Astrocyte of the cerebellum (primary cell): ENCODE measurements at regions not wholly inside any gene's neighbourhood (a gene's known extent, or its start where the extent isn't known, plus 50 kb on each side); places are given as distances from the start of the nearest gene placed in this dataset.
"Not testable (repeated sequence)": the region's sequence is repeated elsewhere in the genome, so short reads cannot be mapped to it uniquely, and the experiment has no call there.

ENCODE experiments used
- DNase-seq: peaks from one replicate; pipeline ENCODE4 v3.0.0-alpha.2; 2011; ENCODE audit warnings: low read depth
- H3K4me3 ChIP-seq: 2 replicates; pipeline ENCODE4 v1.5.1; 2011; ENCODE audit warnings: mild to moderate bottlenecking, low read depth, low read length, moderate library complexity
- in situ Hi-C: cut with HindIII; loops from 2 replicates; pipeline ENCODE4 v1.10.0; 2017; ENCODE audit warnings: low sequenced_read_pairs
- TF ChIP-seq, protein P1 (sequence below): IDR thresholded peaks from 2 replicates; pipeline ENCODE4 v1.5.1; 2012; ENCODE audit warnings: low read length, low read depth, moderate library complexity, mild to moderate bottlenecking; ENCODE audit errors: missing control alignments

DNA sequence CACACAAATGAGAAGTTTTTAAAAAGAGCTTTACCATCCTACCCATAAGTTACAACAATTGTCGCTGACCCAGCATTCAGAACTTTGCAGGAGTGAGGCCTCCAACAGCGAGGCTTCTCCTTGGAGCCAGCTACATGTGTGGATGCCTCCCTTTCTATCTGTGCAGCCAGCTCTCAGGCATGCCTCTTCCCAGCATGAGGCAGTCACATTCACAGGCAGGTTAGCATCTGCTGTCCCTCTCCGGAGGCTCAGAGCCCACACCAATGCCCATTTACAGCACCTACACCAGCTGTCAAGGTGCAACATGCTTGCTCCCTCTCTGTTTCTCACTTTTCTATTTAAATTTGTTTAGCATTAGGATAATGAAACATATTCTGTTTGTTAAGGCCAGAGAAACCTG lies 278.7 kb upstream of the PODXL start:
- in situ Hi-C loops, result no loop called here
- TF ChIP-seq, protein P1, sequence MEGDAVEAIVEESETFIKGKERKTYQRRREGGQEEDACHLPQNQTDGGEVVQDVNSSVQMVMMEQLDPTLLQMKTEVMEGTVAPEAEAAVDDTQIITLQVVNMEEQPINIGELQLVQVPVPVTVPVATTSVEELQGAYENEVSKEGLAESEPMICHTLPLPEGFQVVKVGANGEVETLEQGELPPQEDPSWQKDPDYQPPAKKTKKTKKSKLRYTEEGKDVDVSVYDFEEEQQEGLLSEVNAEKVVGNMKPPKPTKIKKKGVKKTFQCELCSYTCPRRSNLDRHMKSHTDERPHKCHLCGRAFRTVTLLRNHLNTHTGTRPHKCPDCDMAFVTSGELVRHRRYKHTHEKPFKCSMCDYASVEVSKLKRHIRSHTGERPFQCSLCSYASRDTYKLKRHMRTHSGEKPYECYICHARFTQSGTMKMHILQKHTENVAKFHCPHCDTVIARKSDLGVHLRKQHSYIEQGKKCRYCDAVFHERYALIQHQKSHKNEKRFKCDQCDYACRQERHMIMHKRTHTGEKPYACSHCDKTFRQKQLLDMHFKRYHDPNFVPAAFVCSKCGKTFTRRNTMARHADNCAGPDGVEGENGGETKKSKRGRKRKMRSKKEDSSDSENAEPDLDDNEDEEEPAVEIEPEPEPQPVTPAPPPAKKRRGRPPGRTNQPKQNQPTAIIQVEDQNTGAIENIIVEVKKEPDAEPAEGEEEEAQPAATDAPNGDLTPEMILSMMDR, result no peak
- H3K4me3 ChIP-seq, result no peak overlapping the region
- DNase-seq, result no peak

DNA sequence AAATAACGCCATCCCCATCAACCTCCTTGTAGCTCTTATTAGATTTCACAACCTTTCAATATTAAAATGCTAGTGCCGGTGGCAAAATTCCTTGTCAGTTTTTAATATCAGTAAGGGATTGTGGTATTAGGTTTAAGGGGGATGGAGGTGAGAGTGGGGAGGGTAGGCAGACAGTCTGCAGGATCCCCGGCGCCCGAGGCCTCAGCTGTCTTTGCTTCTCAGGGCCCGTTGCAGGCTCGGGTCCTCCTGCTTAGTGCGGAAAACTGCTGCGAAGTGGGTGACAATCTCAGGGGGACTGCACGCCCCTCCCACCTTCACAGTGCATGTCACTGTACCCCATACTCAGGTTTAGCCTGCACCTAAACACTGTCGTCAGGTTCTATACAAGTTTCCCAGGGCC lies 274.3 kb upstream of the PODXL start:
- no peak overlapping the region for H3K4me3 ChIP-seq
- in situ Hi-C loops, result no loop called here
- TF ChIP-seq, protein P1, result no peak
- no peak for DNase-seq

DNA sequence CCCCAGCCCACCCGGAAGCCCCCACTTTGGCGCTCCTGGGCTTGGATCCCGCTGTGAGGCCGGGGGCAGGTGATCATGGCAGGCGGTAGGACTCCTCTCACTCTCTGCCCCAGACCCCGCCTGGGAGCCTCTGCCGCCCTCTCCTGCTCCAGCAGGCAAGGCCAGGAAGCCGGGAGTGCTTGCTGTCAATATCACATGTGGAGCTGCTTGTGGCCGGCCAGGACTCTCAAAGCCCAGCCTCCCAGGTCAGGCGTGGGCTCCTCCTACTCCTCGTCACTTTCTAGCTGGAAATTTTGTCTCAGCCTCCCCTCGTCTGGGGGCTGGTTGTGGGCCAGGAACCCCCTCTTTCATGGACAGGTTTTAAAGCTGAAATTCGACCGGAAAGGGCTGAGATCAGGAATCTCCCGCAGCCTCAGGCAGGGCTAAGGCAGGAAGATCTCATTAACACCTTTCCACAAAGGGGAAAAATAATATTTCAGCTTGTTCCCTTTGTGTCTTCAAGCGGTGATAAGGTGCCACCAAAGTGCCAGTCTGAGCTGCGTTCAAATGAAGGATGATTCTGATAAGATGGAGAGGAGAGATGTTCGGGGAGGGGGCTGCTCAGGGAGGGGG lies 273.6 kb upstream of the PODXL start:
- in situ Hi-C loops, result no loop called here
- TF ChIP-seq, protein P1, result no peak
- no peak overlapping the region for H3K4me3 ChIP-seq
- no peak for DNase-seq

DNA sequence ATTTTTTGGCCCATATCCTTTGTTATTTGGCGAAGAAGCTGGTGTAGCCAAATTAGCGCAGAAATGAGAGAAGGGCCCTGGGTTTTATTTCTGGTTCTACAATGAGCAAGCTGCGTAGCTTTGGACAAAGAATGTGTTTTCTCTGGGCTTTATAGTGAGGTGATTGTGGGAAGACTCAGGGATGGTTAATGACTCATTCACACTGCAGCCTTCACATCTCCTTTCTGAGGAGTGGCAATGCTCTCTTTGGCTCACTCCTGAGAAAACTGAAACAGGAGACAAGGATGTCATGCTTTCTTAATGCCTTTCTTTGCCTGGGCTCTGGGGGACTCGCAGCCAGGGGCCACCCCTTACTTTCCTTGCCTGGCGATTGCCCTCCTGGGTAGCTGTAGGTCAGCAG lies 271.0 kb upstream of the PODXL start:
- TF ChIP-seq, protein P1, result no peak
- in situ Hi-C loops, result no loop called here
- DNase-seq, result no peak
- no peak overlapping the region for H3K4me3 ChIP-seq

DNA sequence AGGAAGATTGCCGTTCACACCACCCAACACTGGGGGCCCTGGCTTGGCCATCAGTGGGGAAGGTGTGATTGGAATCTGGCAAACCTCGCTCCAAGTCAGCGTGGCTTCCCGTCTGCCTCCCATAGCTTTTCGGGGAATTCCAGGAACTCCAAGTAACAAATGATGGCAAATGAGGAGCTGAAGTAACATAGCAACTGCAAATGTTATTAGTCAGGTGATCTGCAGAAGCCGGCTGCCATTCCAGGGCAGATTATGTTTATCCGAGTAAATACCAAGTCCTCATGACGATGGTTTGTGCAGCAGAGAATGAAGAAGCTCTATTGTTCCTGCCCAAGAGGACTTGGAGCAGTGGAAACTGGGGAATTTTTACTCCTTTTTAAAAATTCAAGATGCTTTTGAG lies 270.5 kb upstream of the PODXL start:
- DNase-seq, result no peak
- no peak overlapping the region for H3K4me3 ChIP-seq
- TF ChIP-seq, protein P1, result no peak
- in situ Hi-C loops, result no loop called here

DNA sequence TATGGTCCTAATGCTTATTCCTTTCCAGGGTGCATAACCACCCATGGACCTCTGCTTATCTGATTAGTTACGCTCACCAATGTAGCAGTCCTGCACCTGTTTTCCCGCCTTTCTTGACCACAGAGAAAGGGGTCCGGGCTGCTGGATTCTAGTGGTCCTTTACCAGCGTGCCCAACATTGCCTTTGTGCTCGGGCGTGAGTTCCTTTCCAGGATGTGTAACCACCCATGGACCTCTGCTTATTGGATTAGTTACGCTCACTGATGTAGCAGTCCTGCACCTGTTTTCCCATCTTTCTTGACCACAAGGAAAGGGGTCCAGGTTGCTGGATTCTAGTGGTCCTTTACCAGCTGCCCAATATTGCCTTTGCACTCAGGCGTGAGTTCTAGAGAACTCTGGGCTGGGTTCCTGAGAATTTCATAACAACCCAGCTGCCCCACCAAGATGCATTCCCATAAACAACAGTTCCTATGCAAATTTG lies 267.6 kb upstream of the PODXL start:
- in situ Hi-C loops, DNase-seq: not testable (repeated sequence)

DNA sequence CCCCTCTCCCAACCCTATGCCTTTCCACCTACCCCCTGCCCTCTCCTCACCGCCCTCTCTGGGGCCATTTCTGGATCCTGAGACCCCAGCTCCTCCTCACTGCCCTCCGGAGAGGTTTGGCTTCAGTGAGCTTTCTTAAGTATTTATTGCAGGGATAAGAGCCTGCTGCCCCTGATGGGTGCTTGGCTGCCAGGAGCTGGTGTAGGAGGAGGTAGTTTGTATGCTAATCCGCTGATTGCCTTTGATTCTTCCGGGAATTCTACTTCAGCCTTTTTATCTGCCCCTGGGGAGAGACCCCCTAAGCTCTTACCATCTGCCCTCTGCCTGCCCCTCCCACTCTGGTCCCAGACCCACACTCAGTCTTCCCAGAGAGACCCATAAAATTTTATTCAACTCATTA lies 263.5 kb upstream of the PODXL start:
- no peak for DNase-seq
- H3K4me3 ChIP-seq, result no peak overlapping the region
- TF ChIP-seq, protein P1, result no peak
- in situ Hi-C loops, result no loop called here

More for the DNA sequence above, 267.6 kb upstream of the PODXL start:
- not testable (repeated sequence) for H3K4me3 ChIP-seq
